Right lobe of liver (tissue), 4 donors: ENCODE measurements at regions not wholly inside any gene's neighbourhood (a gene's known extent, or its start where the extent isn't known, plus 50 kb on each side); places are given as distances from the start of the nearest gene placed in this dataset.

Experiments
- POLR2A ChIP-seq: fragments of 450-650 bp; IDR thresholded peaks from one replicate; pipeline ENCODE4 v1.6.1; 2017; ENCODE audit warnings: antibody characterized with exemption, mild to moderate bottlenecking
- TF ChIP-seq, protein P1 (sequence below), 4 donors: fragments of 200-600 bp in 3 of 4; fragments of 450-650 bp in 1 of 4; IDR thresholded peaks; one replicate each; pipeline versions ENCODE4 v1.5.1 to v1.8.0; 2016 to 2022; ENCODE audit warnings: antibody characterized with exemption in 4 of 4, mild to moderate bottlenecking in 2 of 4
- donor health status: DM: no; HTN: no; CAD: no.
- donor health status: DM: no; HTN: no; CAD: no.
- donor health status: DM: no; HTN: yes; CAD: no.

GRCh38 chr4:189513421-189513820 is 427.3 kb upstream of the FRG1 start:
- TF ChIP-seq, protein P1, sequence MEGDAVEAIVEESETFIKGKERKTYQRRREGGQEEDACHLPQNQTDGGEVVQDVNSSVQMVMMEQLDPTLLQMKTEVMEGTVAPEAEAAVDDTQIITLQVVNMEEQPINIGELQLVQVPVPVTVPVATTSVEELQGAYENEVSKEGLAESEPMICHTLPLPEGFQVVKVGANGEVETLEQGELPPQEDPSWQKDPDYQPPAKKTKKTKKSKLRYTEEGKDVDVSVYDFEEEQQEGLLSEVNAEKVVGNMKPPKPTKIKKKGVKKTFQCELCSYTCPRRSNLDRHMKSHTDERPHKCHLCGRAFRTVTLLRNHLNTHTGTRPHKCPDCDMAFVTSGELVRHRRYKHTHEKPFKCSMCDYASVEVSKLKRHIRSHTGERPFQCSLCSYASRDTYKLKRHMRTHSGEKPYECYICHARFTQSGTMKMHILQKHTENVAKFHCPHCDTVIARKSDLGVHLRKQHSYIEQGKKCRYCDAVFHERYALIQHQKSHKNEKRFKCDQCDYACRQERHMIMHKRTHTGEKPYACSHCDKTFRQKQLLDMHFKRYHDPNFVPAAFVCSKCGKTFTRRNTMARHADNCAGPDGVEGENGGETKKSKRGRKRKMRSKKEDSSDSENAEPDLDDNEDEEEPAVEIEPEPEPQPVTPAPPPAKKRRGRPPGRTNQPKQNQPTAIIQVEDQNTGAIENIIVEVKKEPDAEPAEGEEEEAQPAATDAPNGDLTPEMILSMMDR (IDR thresholded peaks at IDR 0.05), result no peak
- no peak for TF ChIP-seq POLR2A
